Stomach (tissue), 8 donors: ENCODE measurements at regions not wholly inside any gene's neighbourhood (a gene's known extent, or its start where the extent isn't known, plus 50 kb on each side); places are given as distances from the start of the nearest gene placed in this dataset.
A peak's percentile ranks its signal among the peaks of the same experiment; 100 is the strongest.

Source experiments
- DNase-seq, 2 donors: peaks; one replicate each; pipeline versions ENCODE4 v3.0.0 to v3.0.0-alpha.2; 2013 to 2019
- H3K27ac ChIP-seq, 5 donors: fragments of 200-600 bp in 4 of 5; sonication (generic) in 4 of 5; one replicate each; pipeline ENCODE4 v1.5.1; 2013 to 2019; ENCODE audit warnings: mild to moderate bottlenecking in 1 of 5, moderate library complexity in 1 of 5
- H3K27me3 ChIP-seq, 3 donors: fragments of 200-600 bp; sonication (generic); one replicate each; pipeline ENCODE4 v1.5.1; 2017 to 2019; ENCODE audit warnings: mixed run types in 1 of 3
- H3K36me3 ChIP-seq, 4 donors: fragments of 200-600 bp; sonication (generic); 1 replicate in 3 of 4; 2 replicates in 1 of 4; pipeline ENCODE4 v1.5.1; 2016 to 2019
- H3K4me1 ChIP-seq, 4 donors: fragments of 200-600 bp; sonication (generic); one replicate each; pipeline ENCODE4 v1.5.1; 2016 to 2019
- H3K4me3 ChIP-seq, 4 donors: fragments of 200-600 bp; sonication (generic) in 3 of 4; one replicate each; pipeline ENCODE4 v1.5.1; 2016 to 2019; ENCODE audit warnings: mild to moderate bottlenecking in 1 of 4
- H3K9me3 ChIP-seq, 4 donors: fragments of 200-600 bp; sonication (generic); one replicate each; pipeline ENCODE4 v1.5.1; 2016 to 2019
- EP300 ChIP-seq: sonication (generic); formaldehyde crosslinking; IDR thresholded peaks from one replicate; pipeline ENCODE4 v1.6.1; 2017; ENCODE audit warnings: antibody characterized with exemption
- POLR2A ChIP-seq, 4 donors: fragments of 450-650 bp; IDR thresholded peaks; one replicate each; pipeline ENCODE4 v1.6.1; 2016; ENCODE audit warnings: antibody characterized with exemption in 4 of 4, control low read depth in 2 of 4, mild to moderate bottlenecking in 1 of 4, moderate library complexity in 1 of 4
- POLR2AphosphoS5 ChIP-seq, 3 donors: sonication (generic); formaldehyde crosslinking; IDR thresholded peaks; one replicate each; pipeline ENCODE4 v1.6.1; 2016; ENCODE audit warnings: antibody characterized with exemption in 3 of 3
- whole genome bisulfite sequencing, 5 donors: extraction: QIAGEN DNeasy Blood & Tissue Kit in 3 of 5; methylation state at CpG; one replicate each; pipeline versions ENCODE4 v1.1.5 to v1.1.7; 2013 to 2018; 5-methylcytosine and 5-hydroxymethylcytosine counted together
- intact Hi-C: fragments of 100-400 bp; cut with DNase I; formaldehyde crosslinking; loops from one replicate; pipeline ENCODE4 v1.15.1; 2023; ENCODE audit warnings: low total_unique reads
- TF ChIP-seq, protein P1 (sequence below), 7 experiments: fragments of 450-650 bp in 4 of 7; fragments of 200-600 bp in 3 of 7; sonication (generic) in 3 of 7; IDR thresholded peaks; one replicate each; pipeline ENCODE4 v1.5.1; 2016 to 2019; ENCODE audit warnings: antibody characterized with exemption in 7 of 7, control low read depth in 2 of 7, mild to moderate bottlenecking in 1 of 7
- donor health status: healthy with polysubstance abuse.
- donor health status: Bipolar disorder and iron deficiency.
- donor health status: healthy.

DNA sequence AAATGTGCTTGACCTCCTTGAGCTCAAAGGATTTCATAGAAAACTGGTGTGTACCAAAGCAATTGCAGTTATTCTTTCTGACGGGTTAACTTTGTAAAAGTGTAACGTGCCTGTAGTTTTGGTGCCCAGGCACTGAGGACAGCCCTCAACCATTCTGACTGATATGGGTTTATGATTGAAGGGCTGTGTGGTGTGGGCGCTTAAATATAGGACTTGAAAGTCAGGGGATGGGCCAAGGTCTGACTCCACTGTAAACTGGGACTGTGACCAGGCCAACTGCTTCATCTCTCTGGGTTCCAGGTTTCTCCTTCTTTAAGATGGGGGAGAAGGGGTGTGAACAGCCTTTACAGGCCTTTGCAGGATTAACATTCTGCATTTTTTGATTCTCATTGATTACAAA lies 191.1 kb upstream of the ARHGAP20 start:
- intact Hi-C loops: no loop called here
- no peaks in the 10 kb centered on the region for H3K9me3 ChIP-seq
- H3K4me3 ChIP-seq: no peak overlapping the region
- no peaks in the 10 kb centered on the region for H3K27me3 ChIP-seq
- WGBS, 5 donors: 88 to 95% (median 91%) methylated on average over 3 of the region's 3 CpGs
- no peak overlapping the region for H3K27ac ChIP-seq
- no peaks in the 10 kb centered on the region for H3K36me3 ChIP-seq
- TF ChIP-seq POLR2AphosphoS5 (IDR thresholded peaks at IDR 0.05): no peak
- no peak for TF ChIP-seq EP300
- TF ChIP-seq, protein P1, sequence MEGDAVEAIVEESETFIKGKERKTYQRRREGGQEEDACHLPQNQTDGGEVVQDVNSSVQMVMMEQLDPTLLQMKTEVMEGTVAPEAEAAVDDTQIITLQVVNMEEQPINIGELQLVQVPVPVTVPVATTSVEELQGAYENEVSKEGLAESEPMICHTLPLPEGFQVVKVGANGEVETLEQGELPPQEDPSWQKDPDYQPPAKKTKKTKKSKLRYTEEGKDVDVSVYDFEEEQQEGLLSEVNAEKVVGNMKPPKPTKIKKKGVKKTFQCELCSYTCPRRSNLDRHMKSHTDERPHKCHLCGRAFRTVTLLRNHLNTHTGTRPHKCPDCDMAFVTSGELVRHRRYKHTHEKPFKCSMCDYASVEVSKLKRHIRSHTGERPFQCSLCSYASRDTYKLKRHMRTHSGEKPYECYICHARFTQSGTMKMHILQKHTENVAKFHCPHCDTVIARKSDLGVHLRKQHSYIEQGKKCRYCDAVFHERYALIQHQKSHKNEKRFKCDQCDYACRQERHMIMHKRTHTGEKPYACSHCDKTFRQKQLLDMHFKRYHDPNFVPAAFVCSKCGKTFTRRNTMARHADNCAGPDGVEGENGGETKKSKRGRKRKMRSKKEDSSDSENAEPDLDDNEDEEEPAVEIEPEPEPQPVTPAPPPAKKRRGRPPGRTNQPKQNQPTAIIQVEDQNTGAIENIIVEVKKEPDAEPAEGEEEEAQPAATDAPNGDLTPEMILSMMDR (IDR thresholded peaks at IDR 0.05): no peak
- TF ChIP-seq POLR2A (IDR thresholded peaks at IDR 0.05): no peak
- DNase-seq: no peak
- peaks cover 0 to 13% (median 9%) of the 10 kb centered on the region in 4 donors for H3K4me1 ChIP-seq

DNA sequence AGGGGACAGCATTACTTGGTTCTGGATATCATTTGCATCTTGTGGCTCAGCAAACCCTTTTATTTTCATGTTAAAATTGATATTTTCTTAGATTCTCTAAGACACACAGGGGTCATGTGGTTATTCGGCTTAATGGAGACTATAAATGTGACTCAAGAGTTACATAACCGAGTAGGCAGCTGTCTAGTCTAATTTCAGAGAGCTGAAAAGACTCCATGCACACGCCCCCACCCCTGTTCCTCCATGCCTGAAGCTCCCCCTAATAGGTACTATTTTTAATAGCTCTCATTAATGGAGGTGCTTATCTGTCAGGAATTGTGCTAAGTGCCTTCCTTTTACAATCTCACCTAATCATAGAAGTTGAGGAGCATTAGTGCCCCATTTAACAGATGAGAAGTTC lies 189.2 kb upstream of the ARHGAP20 start:
- H3K36me3 ChIP-seq: no peaks in the 10 kb centered on the region
- no peak overlapping the region for H3K27ac ChIP-seq
- intact Hi-C loops: no loop called here
- H3K4me1 ChIP-seq: no peaks in the 10 kb centered on the region
- no peak for DNase-seq
- no peaks in the 10 kb centered on the region for H3K27me3 ChIP-seq
- TF ChIP-seq POLR2A (IDR thresholded peaks at IDR 0.05) (no peak), EP300 (no peak), POLR2AphosphoS5 (IDR thresholded peaks at IDR 0.05) (no peak)
- TF ChIP-seq, protein P1 (IDR thresholded peaks at IDR 0.05): no peak
- H3K4me3 ChIP-seq: no peak overlapping the region
- no peaks in the 10 kb centered on the region for H3K9me3 ChIP-seq
- 69 to 86% (median 82%) methylated on average over 3 of the region's 3 CpGs for WGBS, 5 donors

DNA sequence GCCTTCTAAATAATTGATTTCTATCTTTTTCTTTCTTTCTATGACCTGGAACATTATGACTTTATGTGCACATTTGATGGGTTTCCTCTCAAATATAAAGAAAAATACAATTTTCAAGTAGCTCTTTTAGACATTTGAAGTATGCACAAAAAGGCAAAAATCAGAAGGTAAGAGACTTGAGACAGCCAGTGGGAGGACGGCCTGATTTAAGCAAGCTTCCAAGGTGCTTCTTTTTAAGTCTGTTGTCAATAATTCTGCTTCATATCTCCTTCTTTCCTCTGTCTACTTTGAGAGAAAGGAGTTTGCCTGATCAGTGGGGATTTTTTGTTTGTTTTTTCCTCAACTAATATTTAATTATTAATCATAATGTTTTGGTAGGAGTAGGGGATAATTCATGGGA lies 188.2 kb upstream of the ARHGAP20 start:
- H3K27me3 ChIP-seq: no peaks in the 10 kb centered on the region
- intact Hi-C loops: no loop called here
- H3K36me3 ChIP-seq: no peaks in the 10 kb centered on the region
- H3K4me1 ChIP-seq: no peaks in the 10 kb centered on the region
- TF ChIP-seq POLR2A (IDR thresholded peaks at IDR 0.05): no peak
- no peak for TF ChIP-seq POLR2AphosphoS5 (IDR thresholded peaks at IDR 0.05)
- TF ChIP-seq, protein P1 (IDR thresholded peaks at IDR 0.05): no peak
- TF ChIP-seq EP300: no peak
- no peak for DNase-seq
- no peak overlapping the region for H3K4me3 ChIP-seq
- 86 to 91% (median 88%) methylated on average over 1 of the region's 1 CpG for WGBS, 5 donors
- H3K9me3 ChIP-seq: no peaks in the 10 kb centered on the region
- H3K27ac ChIP-seq: no peak overlapping the region

DNA sequence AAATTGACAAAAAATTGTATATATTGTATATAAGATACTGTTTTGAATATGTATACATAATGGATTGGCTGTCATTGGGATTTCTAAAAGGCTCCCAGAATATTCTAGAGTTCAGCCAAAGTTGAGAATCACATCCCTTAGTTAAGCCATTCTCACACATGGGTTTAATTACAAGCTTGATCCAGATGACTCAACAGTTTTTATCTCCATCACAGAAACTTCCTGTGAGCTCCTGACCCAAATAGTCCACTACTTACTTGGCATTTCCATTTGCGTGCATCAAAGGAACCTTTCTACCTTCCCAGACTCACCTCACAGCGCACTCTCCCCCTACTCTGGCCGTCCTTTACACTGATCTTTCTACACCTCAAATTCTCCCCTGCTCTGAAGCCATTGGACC lies 184.8 kb upstream of the ARHGAP20 start:
- no peaks in the 10 kb centered on the region for H3K9me3 ChIP-seq
- intact Hi-C loops: no loop called here
- H3K27ac ChIP-seq: no peak overlapping the region
- H3K4me1 ChIP-seq: peaks cover 0 to 4% (median 0%) of the 10 kb centered on the region in 4 donors
- TF ChIP-seq EP300 (no peak), POLR2AphosphoS5 (IDR thresholded peaks at IDR 0.05) (no peak), POLR2A (IDR thresholded peaks at IDR 0.05) (no peak)
- TF ChIP-seq, protein P1 (IDR thresholded peaks at IDR 0.05): no peak
- DNase-seq: peak in 1 of 2 donors; percentile 42
- H3K27me3 ChIP-seq: no peaks in the 10 kb centered on the region
- 86 to 95% (median 89%) methylated on average over 3 of the region's 3 CpGs for WGBS, 5 donors
- H3K4me3 ChIP-seq: no peak overlapping the region
- H3K36me3 ChIP-seq: no peaks in the 10 kb centered on the region
